SK-N-SH treated with all-trans-retinoic acid at 6 μM for 48 hours (cell line): ENCODE measurements at regions not wholly inside any gene's neighbourhood (a gene's known extent, or its start where the extent isn't known, plus 50 kb on each side); places are given as distances from the start of the nearest gene placed in this dataset.

ENCODE experiments used
- CREB5 ChIP-seq: fragments of 250-450 bp; sonication (Bioruptor Pico); IDR thresholded peaks from 2 replicates; pipeline ENCODE4 v1.5.1; 2020; ENCODE audit warnings: low read depth, mild to moderate bottlenecking, moderate library complexity
- OSR1 ChIP-seq: fragments of 250-450 bp; sonication (Bioruptor Pico); IDR thresholded peaks from 2 replicates; pipeline ENCODE4 v1.8.0; 2022; ENCODE audit warnings: moderate library complexity, mild to moderate bottlenecking, inconsistent platforms
- TCF4 ChIP-seq: fragments of 250-450 bp; sonication (Bioruptor Pico); IDR thresholded peaks from 2 replicates; pipeline ENCODE4 v1.8.0; 2021; ENCODE audit warnings: mild to moderate bottlenecking, moderate library complexity, borderline replicate concordance
- ZNF565 ChIP-seq: fragments of 450-650 bp; formaldehyde crosslinking; conservative IDR thresholded peaks from 2 replicates; pipeline ENCODE4 v1.5.0; 2020; ENCODE audit warnings: low read depth, mild to moderate bottlenecking, moderate library complexity

GRCh38 chr2:62440281-62440946 is 65.6 kb downstream of the TMEM17 start:
- TF ChIP-seq CREB5 (CRISPR knock-in tag) (no peak), TCF4 (CRISPR knock-in tag) (no peak), ZNF565 (CRISPR knock-in tag) (no peak), OSR1 (no peak)
